Natural killer cell (primary cell): ENCODE measurements at regions not wholly inside any gene's neighbourhood (a gene's known extent, or its start where the extent isn't known, plus 50 kb on each side); places are given as distances from the start of the nearest gene placed in this dataset.

ENCODE experiments used
- ATAC-seq, 3 donors: fragments of 150-1000 bp in 2 of 3; fragments of 200-7000 bp in 1 of 3; cut with Tn5 transposase; 1 replicate in 1 of 3; 2 replicates in 2 of 3; pipeline ENCODE4 v1.10.0; 2021; ENCODE audit warnings: mild to moderate bottlenecking in 2 of 3, moderate library complexity in 2 of 3
- DNase-seq, 2 donors: peaks; one replicate each; pipeline versions ENCODE4 v3.0.0 to v3.0.0-alpha.2; 2013 to 2021; ENCODE audit warnings: mixed read lengths in 1 of 2
- H3K27ac ChIP-seq: one replicate; pipeline ENCODE4 v1.5.1; 2013; ENCODE audit warnings: mild to moderate bottlenecking, low read length
- H3K27me3 ChIP-seq: one replicate; pipeline ENCODE4 v1.6.1; 2013; ENCODE audit warnings: low read length; ENCODE audit not compliant: control insufficient read depth, insufficient read depth
- H3K36me3 ChIP-seq: one replicate; pipeline ENCODE4 v1.6.1; 2013; ENCODE audit warnings: low read length; ENCODE audit not compliant: control insufficient read depth, insufficient read depth
- H3K4me1 ChIP-seq: one replicate; pipeline ENCODE4 v1.6.1; 2013; ENCODE audit warnings: low read length; ENCODE audit not compliant: control insufficient read depth, insufficient read depth
- H3K4me3 ChIP-seq: one replicate; pipeline ENCODE4 v1.5.1; 2013; ENCODE audit warnings: low read length
- H3K9me3 ChIP-seq: one replicate; pipeline ENCODE4 v1.6.1; 2013; ENCODE audit warnings: low read length; ENCODE audit not compliant: control insufficient read depth, insufficient read depth
- H3K27ac Mint-ChIP-seq, 2 donors: one replicate each; pipeline ENCODE4 v1.8.0; 2022; ENCODE audit warnings: mild to moderate bottlenecking in 2 of 2, mixed read lengths in 2 of 2, moderate library complexity in 1 of 2
- H3K27me3 Mint-ChIP-seq, 2 donors: one replicate each; pipeline ENCODE4 v1.8.0; 2022; ENCODE audit warnings: low read depth in 2 of 2, mixed read lengths in 2 of 2
- H3K36me3 Mint-ChIP-seq: one replicate; pipeline ENCODE4 v1.8.0; 2022; ENCODE audit warnings: mixed read lengths
- H3K4me1 Mint-ChIP-seq, 2 donors: one replicate each; pipeline ENCODE4 v1.8.0; 2022; ENCODE audit warnings: mixed read lengths in 2 of 2
- H3K4me3 Mint-ChIP-seq: one replicate; pipeline ENCODE4 v1.8.0; 2022; ENCODE audit warnings: mild to moderate bottlenecking, moderate library complexity, mixed read lengths
- H3K9me3 Mint-ChIP-seq, 2 donors: one replicate each; pipeline ENCODE4 v1.8.0; 2022; ENCODE audit warnings: mixed read lengths in 2 of 2
- CTCF ChIP-seq: fragments of 200-600 bp; IDR thresholded peaks from one replicate; pipeline ENCODE4 v1.8.0; 2022; ENCODE audit warnings: antibody characterized with exemption
- whole genome bisulfite sequencing: methylation state at CpG from one replicate; pipeline ENCODE4 v1.1.7; 2013; ENCODE audit warnings: missing lambda C conversion rate; ENCODE audit not compliant: insufficient coverage; 5-methylcytosine and 5-hydroxymethylcytosine counted together
- intact Hi-C: fragments of 100-400 bp; cut with micrococcal nuclease; formaldehyde crosslinking; loops from one replicate; pipeline ENCODE4 v1.14.2; 2022

GRCh38 chr5:40431734-40432133 lies 248.0 kb upstream of the PTGER4 start:
- intact Hi-C loops: no loop called here
- no peaks in the 10 kb centered on the region for H3K27me3 ChIP-seq
- no peak overlapping the region for H3K27ac ChIP-seq
- WGBS: no CpG with 5 or more reads among the region's 1 CpG
- H3K4me3 Mint-ChIP-seq: no peak overlapping the region
- no peak for DNase-seq
- peaks cover 68 to 69% of the 10 kb centered on the region in 2 donors for H3K4me1 Mint-ChIP-seq
- no peaks in the 10 kb centered on the region for H3K36me3 ChIP-seq
- ATAC-seq: no peak
- peak overlapping the region in 1 of 2 donors; percentile 11 for H3K27ac Mint-ChIP-seq
- no peak overlapping the region for H3K4me3 ChIP-seq
- TF ChIP-seq CTCF: no peak
- H3K9me3 ChIP-seq: no peaks in the 10 kb centered on the region
- H3K9me3 Mint-ChIP-seq: no peaks in the 10 kb centered on the region
- H3K4me1 ChIP-seq: peaks cover 22% of the 10 kb centered on the region
- no peaks in the 10 kb centered on the region for H3K27me3 Mint-ChIP-seq
- H3K36me3 Mint-ChIP-seq: no peaks in the 10 kb centered on the region

- peak overlapping the region; percentile 65 to 90 for H3K27ac Mint-ChIP-seq
- peaks cover 60 to 61% of the 10 kb centered on the region in 2 donors for H3K4me1 Mint-ChIP-seq
- H3K27me3 Mint-ChIP-seq: no peaks in the 10 kb centered on the region
- Histone ChIP-seq H3K4me1 (peaks cover 9% of the 10 kb centered on the region), H3K4me3 (no peak overlapping the region), H3K27ac (no peak overlapping the region), H3K27me3 (no peaks in the 10 kb centered on the region), H3K36me3 (no peaks in the 10 kb centered on the region), H3K9me3 (no peaks in the 10 kb centered on the region)
- no peaks in the 10 kb centered on the region for H3K36me3 Mint-ChIP-seq
- peaks cover 0 to 3% of the 10 kb centered on the region in 2 donors for H3K9me3 Mint-ChIP-seq
- H3K4me3 Mint-ChIP-seq: peak overlapping the region; percentile 55
- no peak for TF ChIP-seq CTCF
- ATAC-seq (no peak), DNase-seq (no peak)
- WGBS: 98% methylated on average over 3 of the region's 3 CpGs
- intact Hi-C loops: no loop called here
These were observed 249.5 kb upstream of the PTGER4 start for GRCh38 chr5:40430101-40430710.

GRCh38 chr5:40429258-40430100 lies 250.2 kb upstream of the PTGER4 start:
- no peaks in the 10 kb centered on the region for H3K27me3 Mint-ChIP-seq
- Histone ChIP-seq H3K27ac (no peak overlapping the region), H3K9me3 (no peaks in the 10 kb centered on the region), H3K36me3 (no peaks in the 10 kb centered on the region), H3K4me1 (peaks cover 6% of the 10 kb centered on the region), H3K4me3 (no peak overlapping the region), H3K27me3 (no peaks in the 10 kb centered on the region)
- H3K27ac Mint-ChIP-seq: peak overlapping the region; percentile 65 to 90
- no peak for TF ChIP-seq CTCF
- WGBS: 43% methylated on average over 2 of the region's 2 CpGs
- peaks cover 0 to 3% of the 10 kb centered on the region in 2 donors for H3K9me3 Mint-ChIP-seq
- DNase-seq (peak in 1 of 2 donors; percentile 50), ATAC-seq (peak; percentile 35 to 75 (median 55))
- H3K4me1 Mint-ChIP-seq: peaks cover 53 to 55% of the 10 kb centered on the region in 2 donors
- peak overlapping the region; percentile 55 for H3K4me3 Mint-ChIP-seq
- no peaks in the 10 kb centered on the region for H3K36me3 Mint-ChIP-seq
- intact Hi-C loops: loop anchor here (2.0 kb wide), 1 partner anchor 19 kb away; no protein-coding TSS in a partner anchor
